ENCODE measurements at regions not wholly inside any gene's neighbourhood (a gene's known extent, or its start where the extent isn't known, plus 50 kb on each side); places are given as distances from the start of the nearest gene placed in this dataset.
"Not testable (repeated sequence)": the region's sequence is repeated elsewhere in the genome, so short reads cannot be mapped to it uniquely, and the experiment has no call there.

- Histone ChIP-seq H3K4me1 (ENCODE audit: control insufficient read depth, insufficient read depth, low read length) (no peaks in the 10 kb centered on the region), H3K27me3 (replicated peaks; ENCODE audit: control insufficient read depth, insufficient read depth, low read length) (no peaks in the 10 kb centered on the region), H3K9ac (ENCODE audit: low read length) (no peak overlapping the region), H3K4me3 (ENCODE audit: low read length) (no peak overlapping the region), H3K9me3 (ENCODE audit: control insufficient read depth, low read length) (no peaks in the 10 kb centered on the region), H3K36me3 (ENCODE audit: control insufficient read depth, insufficient read depth, low read length, severe bottlenecking) (no peaks in the 10 kb centered on the region)
- peak; percentile 7 for DNase-seq (ENCODE audit: low read depth)
Observed at GRCh38 chr7:124263232-124263827, 230.5 kb upstream of the TMEM229A start.

GRCh38 chr7:124261710-124262109, 228.8 kb upstream of the TMEM229A start:
- Histone ChIP-seq H3K9me3 (ENCODE audit: control insufficient read depth, low read length) (no peaks in the 10 kb centered on the region), H3K36me3 (ENCODE audit: control insufficient read depth, insufficient read depth, low read length, severe bottlenecking) (no peaks in the 10 kb centered on the region), H3K9ac (ENCODE audit: low read length) (no peak overlapping the region), H3K4me1 (ENCODE audit: control insufficient read depth, insufficient read depth, low read length) (no peaks in the 10 kb centered on the region), H3K4me3 (ENCODE audit: low read length) (no peak overlapping the region), H3K27me3 (replicated peaks; ENCODE audit: control insufficient read depth, insufficient read depth, low read length) (no peaks in the 10 kb centered on the region)
- no peak for DNase-seq (ENCODE audit: low read depth)

GRCh38 chr7:124257638-124258308, 224.9 kb upstream of the TMEM229A start:
- H3K9me3 ChIP-seq (ENCODE audit: control insufficient read depth, low read length): no peaks in the 10 kb centered on the region
- H3K4me3 ChIP-seq (ENCODE audit: low read length): no peak overlapping the region
- no peak for DNase-seq (ENCODE audit: low read depth)
- H3K9ac ChIP-seq (ENCODE audit: low read length): no peak overlapping the region
- H3K36me3 ChIP-seq (ENCODE audit: control insufficient read depth, insufficient read depth, low read length, severe bottlenecking): no peaks in the 10 kb centered on the region
- H3K27me3 ChIP-seq (replicated peaks; ENCODE audit: control insufficient read depth, insufficient read depth, low read length): no peaks in the 10 kb centered on the region
- H3K4me1 ChIP-seq (ENCODE audit: control insufficient read depth, insufficient read depth, low read length): no peaks in the 10 kb centered on the region

GRCh38 chr7:124255041-124255655, 222.3 kb upstream of the TMEM229A start:
- no peak for DNase-seq (ENCODE audit: low read depth)
- no peaks in the 10 kb centered on the region for H3K4me1 ChIP-seq (ENCODE audit: control insufficient read depth, insufficient read depth, low read length)
- H3K36me3 ChIP-seq (ENCODE audit: control insufficient read depth, insufficient read depth, low read length, severe bottlenecking): no peaks in the 10 kb centered on the region
- no peak overlapping the region for H3K9ac ChIP-seq (ENCODE audit: low read length)
- no peaks in the 10 kb centered on the region for H3K27me3 ChIP-seq (replicated peaks; ENCODE audit: control insufficient read depth, insufficient read depth, low read length)
- no peak overlapping the region for H3K4me3 ChIP-seq (ENCODE audit: low read length)
- H3K9me3 ChIP-seq (ENCODE audit: control insufficient read depth, low read length): no peaks in the 10 kb centered on the region

- no peaks in the 10 kb centered on the region for H3K36me3 ChIP-seq (ENCODE audit: control insufficient read depth, insufficient read depth, low read length, severe bottlenecking)
- no peaks in the 10 kb centered on the region for H3K4me1 ChIP-seq (ENCODE audit: control insufficient read depth, insufficient read depth, low read length)
- no peak for DNase-seq (ENCODE audit: low read depth)
- no peak overlapping the region for H3K9ac ChIP-seq (ENCODE audit: low read length)
- H3K27me3 ChIP-seq (replicated peaks; ENCODE audit: control insufficient read depth, insufficient read depth, low read length): no peaks in the 10 kb centered on the region
- H3K9me3 ChIP-seq (ENCODE audit: control insufficient read depth, low read length): no peaks in the 10 kb centered on the region
- H3K4me3 ChIP-seq (ENCODE audit: low read length): no peak overlapping the region
Observed at GRCh38 chr7:124254396-124254795, 221.5 kb upstream of the TMEM229A start.

GRCh38 chr7:124251636-124252035, 218.8 kb upstream of the TMEM229A start:
- peak; percentile 28 for DNase-seq (ENCODE audit: low read depth)
- H3K9ac ChIP-seq (ENCODE audit: low read length): no peak overlapping the region
- H3K36me3 ChIP-seq (ENCODE audit: control insufficient read depth, insufficient read depth, low read length, severe bottlenecking): no peaks in the 10 kb centered on the region
- no peaks in the 10 kb centered on the region for H3K4me1 ChIP-seq (ENCODE audit: control insufficient read depth, insufficient read depth, low read length)
- H3K9me3 ChIP-seq (ENCODE audit: control insufficient read depth, low read length): no peaks in the 10 kb centered on the region
- no peak overlapping the region for H3K4me3 ChIP-seq (ENCODE audit: low read length)
- H3K27me3 ChIP-seq (replicated peaks; ENCODE audit: control insufficient read depth, insufficient read depth, low read length): no peaks in the 10 kb centered on the region

GRCh38 chr7:124250297-124251034, 217.6 kb upstream of the TMEM229A start:
- no peaks in the 10 kb centered on the region for H3K4me1 ChIP-seq (ENCODE audit: control insufficient read depth, insufficient read depth, low read length)
- DNase-seq (ENCODE audit: low read depth): peak; percentile 31
- H3K9me3 ChIP-seq (ENCODE audit: control insufficient read depth, low read length): no peaks in the 10 kb centered on the region
- no peak overlapping the region for H3K4me3 ChIP-seq (ENCODE audit: low read length)
- no peaks in the 10 kb centered on the region for H3K27me3 ChIP-seq (replicated peaks; ENCODE audit: control insufficient read depth, insufficient read depth, low read length)
- H3K36me3 ChIP-seq (ENCODE audit: control insufficient read depth, insufficient read depth, low read length, severe bottlenecking): no peaks in the 10 kb centered on the region
- no peak overlapping the region for H3K9ac ChIP-seq (ENCODE audit: low read length)

- Histone ChIP-seq H3K36me3 (ENCODE audit: control insufficient read depth, insufficient read depth, low read length, severe bottlenecking) (no peaks in the 10 kb centered on the region), H3K9me3 (ENCODE audit: control insufficient read depth, low read length) (no peaks in the 10 kb centered on the region)
Observed at GRCh38 chr7:124247691-124248090, 214.8 kb upstream of the TMEM229A start.

GRCh38 chr7:124246262-124246863, 213.5 kb upstream of the TMEM229A start:
- H3K4me1 ChIP-seq (ENCODE audit: control insufficient read depth, insufficient read depth, low read length): no peaks in the 10 kb centered on the region
- H3K27me3 ChIP-seq (replicated peaks; ENCODE audit: control insufficient read depth, insufficient read depth, low read length): no peaks in the 10 kb centered on the region
- H3K9me3 ChIP-seq (ENCODE audit: control insufficient read depth, low read length): no peaks in the 10 kb centered on the region
- H3K4me3 ChIP-seq (ENCODE audit: low read length): no peak overlapping the region
- no peak for DNase-seq (ENCODE audit: low read depth)
- H3K36me3 ChIP-seq (ENCODE audit: control insufficient read depth, insufficient read depth, low read length, severe bottlenecking): no peaks in the 10 kb centered on the region
- H3K9ac ChIP-seq (ENCODE audit: low read length): no peak overlapping the region

More at GRCh38 chr7:124247691-124248090, 214.8 kb upstream of the TMEM229A start:
- no peak for DNase-seq (ENCODE audit: low read depth)
- H3K4me3 ChIP-seq (ENCODE audit: low read length): no peak overlapping the region
- H3K4me1 ChIP-seq (ENCODE audit: control insufficient read depth, insufficient read depth, low read length): no peaks in the 10 kb centered on the region
- no peak overlapping the region for H3K9ac ChIP-seq (ENCODE audit: low read length)
- H3K27me3 ChIP-seq (replicated peaks; ENCODE audit: control insufficient read depth, insufficient read depth, low read length): no peaks in the 10 kb centered on the region

GRCh38 chr7:124244469-124244868, 211.6 kb upstream of the TMEM229A start:
- H3K9ac ChIP-seq (ENCODE audit: low read length); H3K36me3 ChIP-seq (ENCODE audit: control insufficient read depth, insufficient read depth, low read length, severe bottlenecking): not testable (repeated sequence)

GRCh38 chr7:124219681-124220080, 186.8 kb upstream of the TMEM229A start:
- no peak overlapping the region for H3K9ac ChIP-seq (ENCODE audit: low read length)
- no peak for DNase-seq (ENCODE audit: low read depth)
- H3K9me3 ChIP-seq (ENCODE audit: control insufficient read depth, low read length): peaks cover 12% of the 10 kb centered on the region
- H3K4me3 ChIP-seq (ENCODE audit: low read length): no peak overlapping the region
- H3K27me3 ChIP-seq (replicated peaks; ENCODE audit: control insufficient read depth, insufficient read depth, low read length): no peaks in the 10 kb centered on the region
- peaks cover 3% of the 10 kb centered on the region for H3K4me1 ChIP-seq (ENCODE audit: control insufficient read depth, insufficient read depth, low read length)
- H3K36me3 ChIP-seq (ENCODE audit: control insufficient read depth, insufficient read depth, low read length, severe bottlenecking): no peaks in the 10 kb centered on the region

More at GRCh38 chr7:124244469-124244868, 211.6 kb upstream of the TMEM229A start:
- not testable (repeated sequence) for H3K4me1 ChIP-seq (ENCODE audit: control insufficient read depth, insufficient read depth, low read length); H3K4me3 ChIP-seq (ENCODE audit: low read length); H3K27me3 ChIP-seq (replicated peaks; ENCODE audit: control insufficient read depth, insufficient read depth, low read length); DNase-seq (ENCODE audit: low read depth); H3K9me3 ChIP-seq (ENCODE audit: control insufficient read depth, low read length)
